LoVo (cell line): ENCODE measurements at regions not wholly inside any gene's neighbourhood (a gene's known extent, or its start where the extent isn't known, plus 50 kb on each side); places are given as distances from the start of the nearest gene placed in this dataset.

ENCODE experiments used
- DNase-seq: peaks from one replicate; pipeline ENCODE4 v3.0.0-alpha.2; 2016; ENCODE audit warnings: low spot score

GRCh38 chr10:55374060-55374459 lies 573.0 kb upstream of the PCDH15 start:
- no peak for DNase-seq

GRCh38 chr10:55369670-55370420 lies 568.8 kb upstream of the PCDH15 start:
- DNase-seq, result no peak

DNA sequence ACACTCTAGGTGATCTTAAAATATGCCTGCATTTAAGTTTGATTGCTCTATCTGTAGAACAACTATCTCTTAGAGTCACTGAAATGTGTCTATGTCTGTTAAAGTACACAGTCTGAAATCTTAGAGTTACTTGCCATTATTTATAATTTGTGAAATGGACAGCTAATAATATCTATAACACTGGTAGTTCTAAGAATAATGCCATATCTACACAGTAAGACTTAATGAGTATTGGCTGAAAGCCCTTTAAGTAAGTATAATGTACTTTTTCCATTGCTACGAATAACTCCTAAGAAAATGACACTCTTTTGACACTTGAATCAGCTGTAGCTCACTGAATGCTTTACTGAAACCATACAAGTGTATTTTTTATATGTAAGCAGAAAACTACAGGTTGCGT lies 567.4 kb upstream of the PCDH15 start:
- DNase-seq, result no peak

DNA sequence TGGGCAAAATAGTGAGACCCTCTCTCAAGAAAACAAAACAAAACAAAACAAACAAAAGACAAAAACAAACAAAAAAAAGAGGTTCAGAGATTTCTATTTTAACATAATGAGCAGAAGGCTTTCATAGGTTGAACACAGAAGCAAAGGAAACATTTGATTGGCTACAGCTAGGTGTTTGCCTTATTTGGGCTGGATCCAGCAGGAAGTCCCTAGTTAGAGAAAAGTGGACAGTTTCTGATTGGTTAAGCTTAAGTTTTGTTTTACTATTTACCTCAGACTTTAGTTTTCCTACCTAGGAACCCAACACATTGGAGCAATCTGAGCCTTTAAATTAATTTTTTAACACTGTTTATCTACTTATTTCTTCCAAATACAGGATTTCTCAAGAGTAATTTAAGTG lies 566.5 kb upstream of the PCDH15 start:
- no peak for DNase-seq

GRCh38 chr10:55358539-55358938 lies 557.5 kb upstream of the PCDH15 start:
- no peak for DNase-seq

DNA sequence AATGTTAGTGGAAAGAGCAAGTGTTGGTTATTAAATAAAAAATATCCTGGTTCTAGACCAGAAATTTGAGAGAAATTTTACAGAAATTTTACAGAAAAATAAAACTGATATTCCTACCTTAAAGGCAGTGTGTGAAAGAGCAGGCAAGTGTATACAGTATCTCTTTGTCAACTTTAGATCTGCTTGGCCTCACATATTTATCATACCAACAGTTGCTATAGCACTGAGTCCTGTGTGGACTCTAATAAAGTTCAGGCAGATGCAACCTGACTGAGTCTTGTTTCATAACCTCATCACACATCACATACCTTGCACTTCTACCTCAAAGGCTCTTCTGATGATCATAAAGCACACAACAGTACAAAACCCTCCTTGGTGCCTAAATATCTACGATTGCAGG lies 552.4 kb upstream of the PCDH15 start:
- no peak for DNase-seq

GRCh38 chr10:55351431-55351830 lies 550.4 kb upstream of the PCDH15 start:
- DNase-seq, result no peak

- no peak for DNase-seq
These were observed 547.5 kb upstream of the PCDH15 start for GRCh38 chr10:55348534-55348933.

- DNase-seq, result no peak
These were observed 529.5 kb upstream of the PCDH15 start for GRCh38 chr10:55330486-55330885.

DNA sequence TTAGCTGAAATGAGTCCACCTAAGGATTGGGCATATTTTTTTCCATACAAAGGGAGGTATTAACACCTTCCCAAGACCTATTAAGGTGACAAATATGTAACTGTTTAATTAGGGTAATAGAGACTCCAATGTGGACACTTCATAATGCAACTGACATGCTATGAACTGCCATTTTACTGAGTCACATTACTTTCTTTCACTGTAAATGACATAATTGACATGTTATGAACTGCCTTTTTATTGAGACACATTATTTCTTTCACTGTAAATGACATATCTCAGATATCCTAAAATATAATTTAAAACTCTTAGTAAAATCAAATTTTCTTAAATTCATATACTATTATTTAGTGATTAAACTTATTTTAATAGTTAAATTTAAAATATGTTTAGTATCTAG lies 528.8 kb upstream of the PCDH15 start:
- no peak for DNase-seq

- no peak for DNase-seq
These were observed 519.2 kb upstream of the PCDH15 start for GRCh38 chr10:55320187-55320700.

GRCh38 chr10:55311848-55312635 lies 511.0 kb upstream of the PCDH15 start:
- no peak for DNase-seq

- no peak for DNase-seq
These were observed 509.1 kb upstream of the PCDH15 start for GRCh38 chr10:55310143-55310542.

DNA sequence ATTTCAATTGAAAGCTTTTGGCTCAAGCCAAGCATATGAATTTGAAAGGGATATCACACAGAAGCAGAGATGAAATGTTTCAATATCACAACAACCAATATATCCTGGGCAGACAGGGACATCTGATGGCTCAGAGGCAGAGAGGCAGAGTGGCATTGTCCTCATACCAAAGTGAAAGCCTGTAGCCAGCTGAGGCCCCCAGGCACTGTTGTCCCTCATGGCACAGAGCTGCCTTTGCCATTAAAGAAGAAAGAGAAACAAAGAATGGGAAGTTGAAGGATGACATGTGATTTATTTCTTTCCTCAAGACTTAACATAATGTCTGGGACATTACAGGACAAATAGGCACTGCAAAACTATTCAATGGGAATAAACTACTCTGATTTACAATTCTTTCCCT lies 504.3 kb upstream of the PCDH15 start:
- no peak for DNase-seq

DNA sequence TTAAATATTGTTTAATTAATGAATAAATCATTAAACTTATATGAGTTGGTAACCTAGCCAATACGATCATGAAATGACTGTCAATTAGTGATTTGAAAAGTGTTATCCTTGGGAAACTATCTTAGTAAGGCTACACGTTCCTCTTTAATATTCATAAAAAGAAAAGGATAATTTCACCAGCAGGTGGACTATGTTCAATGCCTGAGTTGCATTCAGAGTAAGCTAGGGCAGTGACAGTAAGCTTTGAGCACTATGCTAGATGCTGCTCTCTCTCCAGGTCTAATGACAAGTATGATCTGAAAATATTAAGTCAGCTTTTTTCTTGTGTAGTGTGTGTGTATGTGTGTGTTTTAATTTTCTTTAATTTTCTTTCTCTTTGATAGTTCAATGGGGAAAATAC lies 486.3 kb upstream of the PCDH15 start:
- DNase-seq, result no peak

DNA sequence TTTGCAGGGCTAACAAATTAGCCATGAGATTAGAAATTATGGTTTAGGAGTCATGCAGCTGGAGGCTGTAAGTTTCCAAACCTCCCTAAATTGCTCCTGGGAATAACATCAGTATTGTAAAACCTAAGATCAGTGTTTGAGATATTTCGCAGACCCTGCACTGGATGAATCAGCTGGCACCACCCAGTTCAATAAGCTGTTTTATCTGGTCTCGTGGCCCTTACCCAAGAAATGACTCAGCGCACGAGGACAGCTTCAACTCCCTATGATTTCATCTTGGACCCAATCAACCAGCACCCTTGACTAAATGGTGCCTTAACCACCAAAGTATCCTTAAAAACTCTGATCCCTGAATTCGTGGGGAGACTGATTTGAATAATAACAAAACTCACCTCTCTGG lies 482.0 kb upstream of the PCDH15 start:
- DNase-seq, result no peak

GRCh38 chr10:55280696-55281095 lies 479.7 kb upstream of the PCDH15 start:
- DNase-seq, result no peak

GRCh38 chr10:55277549-55277948 lies 476.5 kb upstream of the PCDH15 start:
- DNase-seq, result no peak

DNA sequence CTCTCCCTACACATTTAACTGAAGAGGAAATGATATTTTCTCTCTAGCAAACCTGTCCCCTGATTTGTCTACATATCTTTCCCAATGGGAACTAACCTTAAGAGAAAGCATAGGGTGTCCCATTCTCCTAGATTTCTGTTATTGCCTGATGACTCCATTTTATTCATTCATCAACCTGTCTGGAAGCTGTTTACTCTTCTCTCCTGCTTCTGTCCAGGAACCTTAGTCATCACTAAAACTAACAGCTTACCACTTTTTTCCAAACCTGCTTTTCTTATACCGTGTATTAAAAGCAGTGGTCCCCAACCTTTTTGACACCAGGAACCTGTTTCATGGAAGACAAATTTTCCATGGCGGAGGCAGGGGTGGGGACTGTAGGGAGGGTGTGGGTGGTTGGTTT lies 473.3 kb upstream of the PCDH15 start:
- DNase-seq, result no peak

GRCh38 chr10:55273946-55274345 lies 472.9 kb upstream of the PCDH15 start:
- DNase-seq, result no peak

- DNase-seq, result no peak
These were observed 471.9 kb upstream of the PCDH15 start for GRCh38 chr10:55272886-55273285.

- DNase-seq, result no peak
These were observed 465.8 kb upstream of the PCDH15 start for GRCh38 chr10:55266797-55267196.

DNA sequence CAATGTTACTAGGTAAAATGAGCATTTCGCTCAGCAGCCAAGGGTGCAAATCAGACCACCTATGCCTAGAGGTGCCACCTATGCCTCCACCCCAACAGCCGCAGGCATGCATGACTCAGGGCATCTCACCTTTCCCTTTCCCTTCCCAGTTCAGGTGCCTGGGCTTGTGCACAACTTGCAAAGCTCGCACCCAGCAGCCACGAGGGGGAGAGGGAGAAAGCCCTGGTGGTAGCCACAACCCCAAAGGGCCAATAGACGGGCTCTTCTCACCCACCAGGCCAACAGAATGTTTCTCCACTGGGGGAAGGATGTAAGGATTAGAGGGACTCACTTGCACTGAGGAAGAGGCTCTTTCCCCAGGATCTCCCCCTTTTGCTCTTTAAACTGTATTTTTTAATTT lies 462.3 kb upstream of the PCDH15 start:
- DNase-seq, result no peak
